ENCODE measurements at regions not wholly inside any gene's neighbourhood (a gene's known extent, or its start where the extent isn't known, plus 50 kb on each side); places are given as distances from the start of the nearest gene placed in this dataset.

DNA sequence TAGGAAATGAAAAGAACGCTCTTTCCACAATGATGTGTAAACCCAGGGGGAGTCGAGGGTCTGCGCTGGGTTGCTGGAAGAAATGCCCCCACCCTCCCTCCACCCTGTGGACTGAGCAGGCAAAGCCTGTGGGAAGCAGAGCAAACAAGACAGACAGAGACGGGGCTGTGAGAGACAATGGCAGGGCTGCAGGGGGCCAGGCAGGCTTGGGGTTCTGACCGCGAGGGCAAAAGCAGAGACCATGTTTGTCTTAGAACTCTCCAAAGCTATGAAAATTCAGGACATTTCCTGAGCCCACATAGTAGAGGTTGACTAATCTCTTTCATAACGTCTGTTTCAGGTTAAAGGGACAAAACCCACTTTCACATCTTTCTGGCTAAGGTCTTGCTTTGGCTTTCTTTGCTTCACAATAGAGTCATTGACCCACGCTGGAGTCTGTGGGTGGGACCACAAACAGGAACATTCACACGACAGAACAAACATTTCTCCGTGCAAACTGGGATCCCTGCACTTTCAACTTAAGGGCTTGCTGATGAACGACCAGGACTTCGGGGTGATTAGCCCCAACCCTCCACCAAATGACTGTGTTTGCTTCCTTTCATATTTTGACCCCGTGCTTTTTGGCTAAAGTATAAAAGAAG lies 156.0 kb upstream of the TPM1 start:
- DNase-seq (ENCODE audit: low read depth in 2 of 2) = no peak

DNA sequence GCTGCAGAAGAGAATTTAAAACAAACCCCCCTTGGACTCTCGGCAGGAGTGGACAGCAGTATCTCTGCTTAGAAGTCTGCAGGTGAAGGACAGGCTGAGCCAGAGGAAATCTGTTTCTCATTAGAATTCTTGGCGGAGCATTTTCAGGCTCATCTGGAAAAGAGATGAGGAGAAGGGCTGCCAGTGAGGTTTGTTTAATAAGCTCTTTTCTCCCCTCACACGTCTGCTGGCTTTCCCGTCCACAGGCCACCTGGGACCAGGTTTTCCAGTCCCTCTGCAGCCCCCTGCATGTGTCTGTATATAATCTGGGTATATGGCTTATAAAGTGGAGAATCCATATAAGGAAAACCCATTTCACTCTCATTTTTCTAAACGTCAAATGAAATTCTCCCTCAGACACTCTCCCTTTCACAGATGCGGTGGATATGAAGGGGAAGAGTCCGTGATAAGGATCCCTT lies 155.4 kb upstream of the TPM1 start:
- DNase-seq (ENCODE audit: low read depth in 2 of 2) = no peak

DNA sequence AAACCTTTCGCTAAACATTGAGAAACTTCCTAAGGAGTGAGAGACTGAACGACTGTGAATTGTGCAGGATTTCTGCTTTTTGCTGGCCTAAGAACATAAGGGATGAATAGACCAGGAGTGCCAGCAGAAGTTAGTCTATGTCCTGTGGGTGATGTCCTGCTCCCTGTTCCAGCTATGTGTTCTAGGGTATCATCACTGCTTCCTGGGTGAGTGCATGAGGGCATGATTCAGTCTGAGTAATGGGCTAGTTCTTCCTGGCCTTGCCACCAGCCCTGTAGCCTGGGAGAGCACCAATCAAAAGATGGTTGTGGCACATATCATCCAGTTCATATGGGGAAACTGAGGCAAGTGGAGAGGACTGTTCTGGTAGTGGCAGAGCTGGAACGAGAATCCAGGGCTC lies 153.9 kb upstream of the TPM1 start:
- no peak for DNase-seq (ENCODE audit: low read depth in 2 of 2)

DNA sequence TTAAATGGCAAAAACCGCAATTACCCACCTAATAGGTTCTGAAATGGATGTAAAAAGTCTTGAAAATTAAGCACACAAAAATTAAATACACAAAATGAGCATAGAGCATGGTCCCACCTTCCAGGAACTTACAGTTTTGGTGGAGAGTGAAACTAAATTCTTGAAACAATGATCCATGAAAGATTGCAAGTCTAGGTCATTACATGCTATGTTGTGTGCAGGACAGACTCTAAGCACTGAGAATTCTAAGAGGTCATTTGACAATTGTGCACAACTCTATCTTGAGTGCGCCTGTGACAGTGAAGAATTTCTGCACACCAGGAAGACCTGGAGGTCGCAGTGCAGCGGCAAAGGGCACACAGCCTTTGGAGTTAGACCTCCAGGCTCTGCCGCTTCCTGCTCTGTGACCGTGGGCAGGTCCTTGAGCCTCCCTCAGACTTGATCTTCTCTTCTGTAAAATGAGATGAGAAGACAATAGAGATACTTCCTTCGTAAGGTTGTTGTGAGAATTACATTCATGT lies 153.3 kb upstream of the TPM1 start:
- no peak for DNase-seq (ENCODE audit: low read depth in 2 of 2)

DNA sequence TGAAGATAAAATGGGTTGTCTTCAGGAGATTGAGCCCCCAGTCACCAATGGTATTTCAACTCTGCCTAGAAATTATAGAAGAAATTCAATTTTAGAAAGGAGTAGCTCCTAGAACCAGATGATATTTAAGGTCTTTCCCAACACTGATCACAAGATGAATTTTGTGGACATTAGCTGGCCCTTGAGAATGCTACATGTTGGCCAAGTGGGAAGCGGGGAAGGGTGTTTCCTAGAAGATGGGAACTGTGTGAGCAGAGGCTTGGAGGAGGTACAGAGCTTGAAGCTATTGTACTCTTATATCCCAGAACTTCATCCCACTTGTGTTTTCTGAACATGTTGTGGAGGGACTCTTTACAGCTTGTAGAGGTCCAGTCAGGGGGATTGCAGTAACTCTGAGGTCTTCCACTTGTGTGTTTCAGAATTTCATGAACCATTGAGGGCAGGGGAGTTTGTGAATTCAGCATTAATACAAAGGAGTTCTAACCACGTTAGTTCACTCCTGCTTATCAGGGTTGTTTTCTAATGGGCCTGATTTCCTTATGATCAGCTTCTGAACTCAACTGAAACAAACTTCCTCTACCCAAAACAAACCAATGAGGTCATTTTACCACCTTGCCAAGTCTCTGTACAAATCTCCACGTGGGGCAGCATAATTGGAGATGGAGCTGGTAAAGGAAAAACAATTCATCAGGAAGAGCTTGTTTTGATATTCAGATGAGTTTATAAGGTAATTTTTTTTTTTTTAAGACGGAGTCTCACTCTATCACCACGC lies 152.6 kb upstream of the TPM1 start:
- no peak for DNase-seq (ENCODE audit: low read depth in 2 of 2)

DNA sequence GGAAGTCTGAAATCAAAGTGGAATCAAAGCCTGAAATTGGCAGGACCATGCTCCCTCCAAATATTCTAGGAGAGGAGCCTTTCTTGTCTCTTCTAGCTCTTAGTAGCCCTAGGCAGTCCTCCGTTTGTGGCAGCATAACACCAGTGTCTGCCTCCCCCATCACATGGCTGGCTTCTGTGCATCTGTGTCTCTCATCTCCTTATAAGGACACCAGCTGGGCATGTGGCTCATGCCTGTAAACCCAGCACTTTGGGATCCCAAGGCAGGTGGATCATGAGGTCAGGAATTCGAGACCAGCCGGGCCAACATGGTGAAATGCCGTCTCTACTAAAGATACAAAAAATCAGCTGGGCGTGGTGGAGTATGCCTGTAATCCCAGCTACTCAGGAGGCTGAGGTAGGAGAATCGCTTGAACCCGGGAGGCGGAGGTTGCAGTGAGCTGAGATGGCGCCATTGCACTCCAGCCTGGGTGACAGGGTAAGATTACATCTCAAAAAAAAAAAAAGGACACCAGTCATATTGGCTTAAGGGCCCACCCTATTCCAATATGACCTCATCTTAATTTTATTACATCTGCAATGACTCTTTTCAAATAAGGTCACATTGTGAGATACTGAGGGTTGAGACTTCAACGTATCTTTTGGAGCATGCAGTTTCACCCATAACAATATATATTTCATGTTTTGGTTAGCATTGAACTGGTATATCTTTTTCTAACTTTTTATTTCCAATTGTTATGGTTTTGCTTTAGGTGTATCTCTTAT lies 148.0 kb upstream of the TPM1 start:
- DNase-seq (ENCODE audit: low read depth in 2 of 2) = no peak

DNA sequence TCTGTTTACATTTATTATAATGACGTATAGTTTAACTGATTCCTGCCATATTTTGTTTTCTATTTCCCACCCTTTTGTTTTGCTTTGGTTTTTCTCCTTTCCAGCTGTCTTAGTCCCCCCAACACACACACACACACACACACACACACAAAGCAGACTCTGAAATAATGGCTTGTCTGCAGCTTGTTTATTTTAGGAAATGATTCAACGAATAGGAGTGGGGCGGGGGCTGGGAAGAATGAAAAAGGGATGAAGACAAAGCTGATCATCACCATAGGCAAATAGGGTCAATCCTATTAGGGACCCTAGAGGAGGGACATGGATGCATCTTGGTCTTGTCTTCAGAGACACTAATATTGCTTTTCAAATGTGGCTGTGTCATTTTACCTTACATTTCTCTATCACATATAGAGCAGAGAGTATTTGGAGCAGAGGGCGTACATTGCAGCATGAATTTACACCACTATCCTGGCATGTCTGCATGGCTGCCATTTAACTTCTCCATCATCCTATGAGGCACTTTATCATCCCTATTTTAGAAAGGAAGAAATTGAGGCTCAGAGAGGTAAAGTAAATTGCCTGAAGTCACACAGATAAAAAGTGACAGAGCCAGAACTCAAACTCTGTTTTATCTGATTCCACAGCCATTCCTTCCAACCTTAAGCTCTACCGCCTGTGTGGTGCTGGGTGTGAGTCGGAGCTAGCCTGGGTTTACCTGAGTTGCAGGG lies 147.2 kb upstream of the TPM1 start:
- no peak for DNase-seq (ENCODE audit: low read depth in 2 of 2)

DNA sequence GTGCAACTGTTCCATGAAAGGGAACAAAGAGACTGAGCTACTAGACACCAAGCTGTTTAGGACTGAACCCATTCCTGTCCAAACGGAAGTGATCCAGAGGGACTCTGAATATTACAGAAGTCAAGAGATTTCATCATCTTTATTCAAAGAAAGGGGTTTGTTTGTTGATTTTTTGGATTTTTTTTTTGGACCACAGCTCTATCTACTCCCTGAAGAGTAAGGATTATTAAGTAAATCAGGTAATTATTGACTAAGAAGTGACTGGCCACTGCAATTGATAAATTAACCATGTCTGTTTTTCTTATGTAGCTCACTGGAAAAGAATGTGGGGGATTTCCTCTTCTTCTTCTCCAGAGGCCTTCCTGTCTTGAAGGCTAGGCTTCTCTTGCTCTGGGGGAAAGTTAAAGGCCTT lies 146.6 kb upstream of the TPM1 start:
- DNase-seq (ENCODE audit: low read depth in 2 of 2) = no peak

DNA sequence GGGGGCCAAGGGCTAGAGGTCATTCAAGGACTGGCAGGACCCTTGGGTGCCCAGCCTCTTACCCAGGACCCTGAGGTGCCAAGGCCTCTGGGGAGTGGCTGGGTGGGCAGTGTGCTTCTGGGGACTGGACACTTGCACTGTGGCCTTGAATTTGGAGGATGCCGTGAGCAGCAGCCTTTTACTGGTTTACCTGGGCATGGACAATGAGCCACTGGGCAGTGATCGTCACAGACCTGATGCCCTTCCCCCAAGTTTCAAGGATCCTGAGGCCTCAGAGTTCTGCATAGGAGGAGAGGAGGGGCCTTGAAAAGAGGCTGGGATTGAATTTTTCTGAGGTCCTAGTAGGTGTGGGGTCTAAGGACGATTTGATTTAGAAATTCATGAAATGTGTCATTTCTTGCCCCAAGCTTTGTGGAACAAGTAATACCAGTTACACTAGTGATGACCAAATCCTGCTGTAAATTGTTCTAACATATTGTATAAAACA lies 146.1 kb upstream of the TPM1 start:
- DNase-seq (ENCODE audit: low read depth in 2 of 2) = no peak

DNA sequence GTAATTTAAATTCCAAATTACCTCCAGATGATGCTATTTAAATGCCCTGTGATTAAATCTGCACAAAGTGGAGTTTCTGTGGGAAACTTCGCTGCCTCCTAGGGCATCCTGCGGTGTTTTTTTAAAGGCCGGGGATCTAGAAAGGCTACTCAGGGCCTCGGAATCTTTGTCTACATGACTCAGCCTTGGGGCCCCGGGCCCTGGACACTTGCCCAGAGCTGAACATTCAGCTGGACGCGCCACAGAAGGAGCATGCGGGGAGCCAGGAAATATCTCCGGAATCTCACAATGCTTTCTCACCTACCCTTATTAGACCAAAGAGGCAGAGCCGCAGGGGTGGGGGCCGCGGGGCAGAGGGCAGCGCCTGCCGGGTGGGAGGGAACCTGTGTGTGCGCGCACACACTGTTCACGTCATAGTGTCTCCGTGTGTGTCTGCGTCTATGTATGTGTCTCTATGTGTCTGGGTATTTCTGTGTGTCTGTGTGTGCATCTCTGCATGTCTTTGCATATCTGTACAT lies 145.5 kb upstream of the TPM1 start:
- no peak for DNase-seq (ENCODE audit: low read depth in 2 of 2)

DNA sequence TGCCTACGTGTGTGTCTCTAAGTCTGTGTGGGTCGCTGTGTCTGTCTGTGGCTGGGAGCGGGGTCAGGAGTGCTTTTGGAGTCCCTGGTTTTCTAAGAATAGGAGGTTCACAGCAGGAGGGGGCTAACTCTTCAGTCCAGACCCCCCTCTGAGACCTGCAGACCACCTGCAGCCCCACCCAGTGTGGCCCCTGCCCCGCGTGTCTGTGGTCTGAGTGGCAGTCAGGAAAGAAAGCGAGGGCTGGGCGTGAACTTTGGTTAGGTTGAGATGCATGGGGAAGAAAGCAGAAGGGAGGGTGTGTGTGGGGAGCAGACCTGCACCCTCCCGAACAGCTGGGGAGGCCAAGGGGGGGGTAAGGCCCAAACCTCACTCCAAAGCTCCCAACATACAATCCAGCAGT lies 144.9 kb upstream of the TPM1 start:
- no peak for DNase-seq (ENCODE audit: low read depth in 2 of 2)

DNA sequence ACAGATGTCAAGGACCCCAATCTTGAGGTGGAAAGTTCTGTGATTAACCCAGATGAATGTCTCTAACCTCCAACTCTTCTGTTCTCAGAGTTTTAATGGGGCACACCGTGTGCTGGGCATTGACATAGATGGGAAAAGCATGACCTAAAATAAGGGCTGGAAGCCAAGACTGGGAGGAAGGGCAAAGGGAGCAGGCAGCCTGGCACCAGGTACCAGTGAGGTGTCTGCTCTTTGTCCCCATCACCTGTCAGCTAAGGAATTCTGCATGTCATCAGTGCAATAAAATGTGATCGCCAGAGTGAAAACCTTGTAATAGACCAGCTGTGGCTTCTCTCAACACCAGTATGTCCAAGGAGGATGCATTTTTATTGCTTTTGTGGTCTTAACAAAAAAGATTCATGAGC lies 143.5 kb upstream of the TPM1 start:
- no peak for DNase-seq (ENCODE audit: low read depth in 2 of 2)

DNA sequence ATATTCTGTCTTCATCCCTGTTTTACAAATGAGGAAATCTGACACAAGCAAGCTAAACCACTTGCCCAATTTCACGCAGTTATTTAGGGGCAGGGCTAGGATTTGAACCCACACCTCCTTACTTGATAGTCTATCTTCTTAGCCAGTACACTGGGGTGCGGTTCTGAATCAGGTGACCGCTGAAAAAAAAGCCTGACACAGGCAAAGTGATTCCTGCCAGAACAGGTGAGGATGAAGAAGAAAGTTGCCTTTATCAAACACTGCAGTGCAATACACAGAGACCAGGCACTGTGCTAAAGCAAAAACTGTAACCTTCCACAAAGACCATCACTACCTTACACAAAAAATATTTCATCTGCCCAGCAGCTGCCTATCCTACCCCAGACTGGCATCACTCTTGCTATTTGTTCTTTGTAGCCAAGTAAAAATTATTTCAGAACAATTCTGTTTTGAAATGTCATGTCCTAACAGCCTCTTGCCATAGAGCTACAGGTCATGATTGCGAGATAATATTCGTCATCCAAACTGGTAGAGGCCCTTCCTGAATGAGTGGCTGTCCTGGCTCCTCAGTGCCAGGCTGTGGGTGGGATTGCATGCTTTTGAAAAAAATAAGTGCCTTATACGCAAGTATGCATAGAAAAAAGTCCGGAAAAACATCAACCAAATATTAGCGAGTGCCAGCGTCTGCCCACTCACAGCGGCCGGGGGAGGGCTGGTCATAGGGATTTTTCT lies 142.3 kb upstream of the TPM1 start:
- no peak for DNase-seq (ENCODE audit: low read depth in 2 of 2)

DNA sequence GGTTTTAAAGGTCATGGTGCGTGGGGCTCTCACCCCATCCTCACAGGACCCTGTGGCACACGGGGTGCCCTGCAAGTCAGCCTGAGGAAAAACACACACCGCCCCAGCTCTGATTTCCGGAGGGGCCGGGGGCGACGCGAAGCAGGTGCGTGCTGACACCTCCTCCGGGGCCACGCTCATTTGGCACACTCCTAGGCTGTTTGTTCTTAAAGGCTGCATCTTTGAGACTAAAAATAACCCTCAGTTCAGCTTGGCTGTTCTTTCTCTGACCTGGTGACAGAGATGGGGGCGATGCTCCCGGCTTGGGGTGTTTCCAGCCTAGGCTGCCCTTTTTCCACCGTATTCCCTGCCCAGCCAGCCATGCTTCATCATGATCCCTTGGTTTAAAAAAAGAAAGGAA lies 141.5 kb upstream of the TPM1 start:
- no peak for DNase-seq (ENCODE audit: low read depth in 2 of 2)

DNA sequence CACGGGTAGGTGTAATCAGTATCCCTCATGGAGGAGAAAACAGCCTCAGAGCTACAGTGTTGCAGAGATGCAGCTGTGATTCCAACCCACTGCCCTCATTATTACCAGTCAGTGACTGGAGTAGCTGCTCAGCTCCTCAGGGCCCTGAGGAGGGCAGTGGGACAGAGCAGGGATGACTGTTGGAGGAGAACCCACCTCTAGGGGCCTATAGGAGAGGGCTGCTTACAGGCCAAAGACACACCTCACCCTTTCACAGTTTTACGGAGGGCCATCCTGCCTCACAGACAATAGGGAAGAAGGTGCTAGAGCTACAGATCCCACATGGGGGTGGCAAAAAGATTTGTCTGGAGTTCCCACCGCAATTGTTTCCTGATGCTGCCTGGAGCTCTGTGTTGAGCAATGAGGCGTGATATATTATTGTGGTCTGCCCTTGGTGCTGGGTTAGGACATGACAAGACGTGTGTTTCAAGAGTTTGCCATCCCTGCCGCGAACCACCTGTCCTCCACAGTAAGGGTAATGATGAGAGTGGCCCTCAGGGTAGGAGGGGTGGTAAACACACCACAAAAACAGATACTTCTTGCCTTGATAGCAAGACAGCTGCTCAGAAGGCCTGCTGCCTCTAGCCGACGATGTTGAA lies 140.5 kb upstream of the TPM1 start:
- DNase-seq (ENCODE audit: low read depth in 2 of 2) = no peak

DNA sequence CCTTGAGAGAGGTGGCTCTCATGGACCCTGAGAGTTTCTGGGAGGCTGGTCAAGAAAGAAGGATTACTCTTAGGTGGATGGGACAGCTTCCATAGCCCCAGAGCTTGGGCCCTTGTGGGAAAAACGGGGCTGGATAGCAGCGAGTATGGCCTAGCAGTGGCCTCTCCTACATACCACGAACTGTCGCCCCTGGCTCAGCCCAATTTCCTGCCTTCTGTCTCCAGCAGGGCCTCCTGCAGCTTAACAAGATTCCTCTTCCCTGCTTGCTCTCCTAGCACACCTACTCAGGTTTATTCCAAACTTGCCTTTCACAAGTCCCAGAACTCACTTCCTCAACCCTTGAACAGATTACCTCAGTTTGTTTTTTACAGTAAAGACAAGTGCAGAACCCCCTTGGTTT lies 139.7 kb upstream of the TPM1 start:
- DNase-seq (ENCODE audit: low read depth in 2 of 2) = no peak

DNA sequence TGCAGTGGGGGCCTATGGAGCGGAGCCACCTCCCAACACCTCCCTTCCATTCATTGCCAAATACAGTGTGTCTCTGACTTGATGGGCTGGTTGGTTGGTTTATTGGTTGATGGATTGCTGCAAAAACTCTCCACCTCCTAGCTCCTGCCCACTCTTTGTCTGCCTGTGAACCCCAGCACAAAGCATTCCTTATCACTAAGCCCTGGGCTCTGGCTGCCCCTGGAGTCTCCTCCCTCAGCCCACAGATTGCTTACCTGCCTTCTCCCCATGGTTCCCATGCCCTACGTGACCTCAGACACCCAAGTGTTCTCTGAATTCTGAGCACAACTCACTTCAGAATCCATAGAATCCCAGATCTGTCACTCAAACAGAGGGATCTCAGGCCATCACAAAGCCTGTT lies 139.1 kb upstream of the TPM1 start:
- no peak for DNase-seq (ENCODE audit: low read depth in 2 of 2)

DNA sequence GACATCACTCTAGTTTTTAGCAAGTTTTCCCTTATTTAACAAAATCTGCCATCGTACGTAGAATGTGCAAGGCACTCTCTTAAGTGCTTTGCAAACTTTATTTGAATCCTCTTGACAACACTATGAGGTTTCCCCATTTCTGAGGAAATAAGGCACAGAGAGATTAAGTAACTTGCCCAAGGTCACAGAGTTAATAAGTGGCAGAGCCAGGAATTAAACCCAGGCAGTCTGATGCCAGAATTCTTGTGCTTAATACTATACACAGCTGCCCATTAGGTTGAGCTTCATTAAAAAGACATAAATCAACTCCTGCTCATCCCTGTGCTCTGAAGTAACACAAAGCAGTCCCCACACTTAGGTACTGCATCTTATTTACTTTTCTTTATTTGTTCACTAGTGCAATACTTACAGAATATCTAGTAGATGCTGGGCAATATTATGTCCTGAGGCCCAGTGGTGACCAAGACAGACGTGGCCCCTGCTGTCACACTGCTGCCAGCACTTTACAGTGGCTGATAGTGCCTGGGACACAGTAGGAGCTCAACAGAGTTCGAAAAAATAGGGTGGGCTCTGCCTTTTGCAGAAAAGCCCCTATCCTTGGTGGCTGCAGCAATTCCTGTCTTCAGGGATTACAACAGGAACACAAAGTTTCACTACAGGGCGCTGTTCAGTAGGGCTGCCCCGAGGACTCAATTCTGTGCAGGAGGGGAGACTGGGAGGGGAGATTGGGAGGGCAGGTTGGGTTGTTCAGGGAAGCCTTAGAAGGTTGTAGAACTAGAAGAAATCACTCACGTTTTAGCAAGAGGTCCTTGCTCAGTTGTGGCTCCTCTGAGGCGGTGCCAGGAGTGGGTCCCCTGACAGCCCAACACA lies 138.3 kb upstream of the TPM1 start:
- DNase-seq (ENCODE audit: low read depth in 2 of 2) = no peak

DNA sequence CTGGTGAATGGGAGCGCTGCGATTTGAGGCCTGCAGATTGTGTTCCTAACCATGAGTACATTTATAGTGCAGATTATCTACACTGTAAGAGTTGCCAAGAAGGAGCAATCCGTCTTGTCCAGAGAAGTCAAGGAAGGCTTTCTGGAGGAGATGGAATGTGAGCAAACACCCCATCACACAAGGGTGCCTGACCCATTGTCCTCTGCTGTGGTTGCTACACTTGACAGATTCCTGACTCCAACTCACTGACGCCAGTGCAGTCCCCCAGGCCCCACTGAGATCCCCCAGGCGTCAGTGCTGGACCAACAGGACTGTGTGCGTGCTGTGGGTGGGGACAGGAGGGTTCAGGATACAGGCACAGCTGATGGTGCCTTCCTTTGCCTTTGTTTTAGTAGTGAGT lies 135.9 kb upstream of the TPM1 start:
- DNase-seq (ENCODE audit: low read depth in 2 of 2) = no peak

Data from stimulated activated CD8-positive, alpha-beta memory T cell treated with anti-CD3 and anti-CD28 coated beads, Interleukin-15, amount 100 ng/mL, for 4 hours (primary cell).